Gastroesophageal sphincter (tissue), 4 donors: ENCODE measurements at regions not wholly inside any gene's neighbourhood (a gene's known extent, or its start where the extent isn't known, plus 50 kb on each side); places are given as distances from the start of the nearest gene placed in this dataset.

Experiments
- ATAC-seq: fragments of 150-250 bp; one replicate; pipeline ENCODE4 v1.9.1; 2016; ENCODE audit warnings: mild to moderate bottlenecking, moderate library complexity
- H3K27ac ChIP-seq, 4 donors: fragments of 200-600 bp; sonication (generic) in 3 of 4; 1 replicate in 3 of 4; 2 replicates in 1 of 4; pipeline ENCODE4 v1.5.1; 2016 to 2019
- H3K27me3 ChIP-seq: fragments of 200-600 bp; sonication (generic); one replicate; pipeline ENCODE4 v1.5.1; 2019
- H3K36me3 ChIP-seq, 2 donors: fragments of 200-600 bp; sonication (generic); one replicate each; pipeline ENCODE4 v1.5.1; 2019; ENCODE audit warnings: control low read depth in 1 of 2
- H3K4me1 ChIP-seq, 3 donors: fragments of 200-600 bp; sonication (generic); 1 replicate in 2 of 3; 2 replicates in 1 of 3; pipeline ENCODE4 v1.5.1; 2016 to 2019; ENCODE audit warnings: control low read depth in 2 of 3
- H3K4me3 ChIP-seq, 2 donors: fragments of 200-600 bp; sonication (generic); one replicate each; pipeline ENCODE4 v1.5.1; 2019; ENCODE audit warnings: mild to moderate bottlenecking in 1 of 2, moderate library complexity in 1 of 2
- H3K9me3 ChIP-seq, 3 donors: fragments of 200-600 bp; sonication (generic); one replicate each; pipeline ENCODE4 v1.5.1; 2017 to 2019; ENCODE audit warnings: control low read depth in 2 of 3
- CTCF ChIP-seq, 4 experiments: fragments of 200-600 bp in 2 of 4; fragments of 450-650 bp in 2 of 4; sonication (generic) in 1 of 4; IDR thresholded peaks; one replicate each; pipeline ENCODE4 v1.5.1; 2017 to 2019; ENCODE audit warnings: antibody characterized with exemption in 4 of 4, mild to moderate bottlenecking in 2 of 4, moderate library complexity in 2 of 4
- EP300 ChIP-seq: sonication (generic); formaldehyde crosslinking; IDR thresholded peaks from one replicate; pipeline ENCODE4 v1.6.1; 2017; ENCODE audit warnings: antibody characterized with exemption, mild to moderate bottlenecking
- POLR2A ChIP-seq, 2 donors: fragments of 450-650 bp; IDR thresholded peaks; one replicate each; pipeline ENCODE4 v1.6.1; 2017; ENCODE audit warnings: antibody characterized with exemption in 2 of 2, mild to moderate bottlenecking in 2 of 2, moderate library complexity in 1 of 2
- POLR2AphosphoS5 ChIP-seq: sonication (generic); formaldehyde crosslinking; IDR thresholded peaks from one replicate; pipeline ENCODE4 v1.6.1; 2017; ENCODE audit warnings: antibody characterized with exemption
- WGBS, 2 donors: methylation state at CpG; one replicate each; pipeline ENCODE4 v1.1.5; 2018; ENCODE audit warnings: low coverage in 1 of 2; 5-methylcytosine and 5-hydroxymethylcytosine counted together

DNA sequence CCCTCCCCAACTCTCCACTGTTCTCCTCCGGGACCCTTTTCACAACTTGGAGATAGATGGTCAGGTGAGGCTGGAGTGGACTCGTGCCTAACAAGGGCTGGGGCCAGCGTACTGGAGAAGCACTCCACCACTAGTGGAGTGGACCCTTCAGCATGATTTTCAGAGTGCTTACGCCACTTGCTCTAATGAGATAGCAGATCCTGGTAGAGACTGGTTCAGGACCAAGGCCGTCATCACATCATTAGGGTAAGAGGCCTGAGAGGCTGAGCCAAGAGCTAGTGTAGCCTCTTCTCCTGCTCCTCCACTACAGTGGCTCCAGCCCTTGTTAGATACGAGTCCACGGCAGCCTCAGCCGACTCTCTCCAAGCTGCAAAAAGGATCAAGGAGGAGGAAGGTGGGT, 66.9 kb upstream of the NTRK3 start:
- Histone ChIP-seq H3K4me3 (no peak overlapping the region), H3K27me3 (peaks cover 33% of the 10 kb centered on the region), H3K27ac (no peak overlapping the region), H3K9me3 (no peaks in the 10 kb centered on the region), H3K36me3 (no peaks in the 10 kb centered on the region), H3K4me1 (no peaks in the 10 kb centered on the region)
- TF ChIP-seq EP300 (no peak), POLR2AphosphoS5 (no peak), CTCF (IDR thresholded peaks at IDR 0.05) (no peak), POLR2A (IDR thresholded peaks at IDR 0.05) (no peak)
- ATAC-seq, result no peak
- WGBS, 2 donors, result 92% methylated on average over 2 of the region's 8 CpGs; no CpG with 5 or more reads in 1 of the 2 donors

- 75 to 77% methylated on average over 3 of the region's 3 CpGs for WGBS, 2 donors
- no peak for ATAC-seq
- peaks cover 33% of the 10 kb centered on the region for H3K27me3 ChIP-seq
These were observed 65.9 kb upstream of the NTRK3 start for GRCh38 chr15:88322461-88322860.

GRCh38 chr15:88321271-88321670, 64.7 kb upstream of the NTRK3 start:
- TF ChIP-seq CTCF (IDR thresholded peaks at IDR 0.05), result no peak
- TF ChIP-seq POLR2AphosphoS5, result no peak
- no peak for TF ChIP-seq EP300
- TF ChIP-seq POLR2A (IDR thresholded peaks at IDR 0.05), result no peak
- Histone ChIP-seq H3K36me3 (no peaks in the 10 kb centered on the region), H3K4me1 (no peaks in the 10 kb centered on the region), H3K27me3 (peaks cover 28% of the 10 kb centered on the region), H3K27ac (no peak overlapping the region), H3K4me3 (no peak overlapping the region), H3K9me3 (no peaks in the 10 kb centered on the region)
- ATAC-seq, result no peak
- 21% methylated on average over 3 of the region's 3 CpGs; no CpG with 5 or more reads in 1 of the 2 donors for WGBS, 2 donors

More at GRCh38 chr15:88322461-88322860, 65.9 kb upstream of the NTRK3 start:
- Histone ChIP-seq H3K4me3 (no peak overlapping the region), H3K27ac (no peak overlapping the region), H3K36me3 (no peaks in the 10 kb centered on the region), H3K9me3 (no peaks in the 10 kb centered on the region), H3K4me1 (no peaks in the 10 kb centered on the region)
- no peak for TF ChIP-seq EP300
- no peak for TF ChIP-seq POLR2A (IDR thresholded peaks at IDR 0.05)
- no peak for TF ChIP-seq POLR2AphosphoS5
- TF ChIP-seq CTCF (IDR thresholded peaks at IDR 0.05), result no peak

- Histone ChIP-seq H3K36me3 (no peaks in the 10 kb centered on the region), H3K4me3 (no peak overlapping the region), H3K4me1 (no peaks in the 10 kb centered on the region), H3K27me3 (no peaks in the 10 kb centered on the region), H3K27ac (no peak overlapping the region), H3K9me3 (no peaks in the 10 kb centered on the region)
- TF ChIP-seq POLR2A (IDR thresholded peaks at IDR 0.05) (no peak), CTCF (IDR thresholded peaks at IDR 0.05) (no peak), POLR2AphosphoS5 (no peak), EP300 (no peak)
- WGBS, 2 donors, result 69 to 83% methylated on average over 3 of the region's 3 CpGs
- no peak for ATAC-seq
These were observed 60.0 kb upstream of the NTRK3 start for GRCh38 chr15:88316586-88316985.

DNA sequence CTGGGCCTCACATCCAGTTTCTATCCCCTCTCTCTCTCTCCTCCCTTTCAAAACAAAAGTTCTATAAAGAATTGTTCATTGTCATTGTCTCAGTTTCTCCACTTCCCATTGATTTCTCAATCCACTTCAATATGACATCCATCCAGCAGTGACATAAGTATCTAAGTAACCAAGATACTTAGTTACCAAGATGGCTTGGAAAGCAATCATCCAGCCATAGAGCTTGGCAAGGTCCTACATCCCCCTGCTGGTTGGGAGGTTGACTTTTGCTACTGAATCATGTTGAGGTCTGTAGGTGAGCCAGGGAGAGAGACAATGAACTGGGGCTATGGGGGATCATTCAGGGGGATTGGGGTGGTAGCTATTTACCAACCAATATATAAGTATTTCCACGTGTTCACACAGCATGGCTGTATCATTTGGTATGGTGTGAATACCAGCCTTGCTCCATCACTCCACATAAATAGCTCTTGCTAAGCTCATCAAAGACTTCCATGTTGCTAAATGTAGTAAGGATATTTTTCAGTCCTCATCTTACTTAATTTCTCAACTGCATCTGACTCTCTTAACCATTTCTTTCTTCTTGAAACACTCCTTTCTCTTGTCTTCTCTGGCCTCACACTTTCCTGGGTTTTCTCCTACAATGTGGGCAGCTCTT, 58.8 kb upstream of the NTRK3 start:
- H3K9me3 ChIP-seq, result no peaks in the 10 kb centered on the region
- 63 to 64% methylated on average over 1 of the region's 1 CpG for WGBS, 2 donors
- no peak for TF ChIP-seq POLR2AphosphoS5
- H3K27me3 ChIP-seq, result peaks cover 8% of the 10 kb centered on the region
- no peaks in the 10 kb centered on the region for H3K36me3 ChIP-seq
- H3K4me3 ChIP-seq, result no peak overlapping the region
- no peak overlapping the region for H3K27ac ChIP-seq
- no peaks in the 10 kb centered on the region for H3K4me1 ChIP-seq
- no peak for ATAC-seq
